MM.1S (cell line): ENCODE measurements at regions not wholly inside any gene's neighbourhood (a gene's known extent, or its start where the extent isn't known, plus 50 kb on each side); places are given as distances from the start of the nearest gene placed in this dataset.

ENCODE experiments used
- CTCF ChIP-seq: fragments of 300-600 bp; sonication (generic); IDR thresholded peaks from 2 replicates; pipeline ENCODE4 v1.5.1; 2016; ENCODE audit warnings: antibody characterized with exemption, low read length, mixed read lengths
- EZH2 ChIP-seq: fragments of 300-600 bp; sonication (generic); optimal IDR thresholded peaks from 2 replicates; pipeline ENCODE3; 2017; ENCODE audit warnings: low read depth, mild to moderate bottlenecking, antibody characterized with exemption, low read length, mixed read lengths
- EZH2phosphoT487 ChIP-seq: fragments of 300-600 bp; sonication (generic); IDR thresholded peaks from 2 replicates; pipeline ENCODE4 v1.6.1; 2018; ENCODE audit warnings: antibody characterized with exemption, low read length

DNA sequence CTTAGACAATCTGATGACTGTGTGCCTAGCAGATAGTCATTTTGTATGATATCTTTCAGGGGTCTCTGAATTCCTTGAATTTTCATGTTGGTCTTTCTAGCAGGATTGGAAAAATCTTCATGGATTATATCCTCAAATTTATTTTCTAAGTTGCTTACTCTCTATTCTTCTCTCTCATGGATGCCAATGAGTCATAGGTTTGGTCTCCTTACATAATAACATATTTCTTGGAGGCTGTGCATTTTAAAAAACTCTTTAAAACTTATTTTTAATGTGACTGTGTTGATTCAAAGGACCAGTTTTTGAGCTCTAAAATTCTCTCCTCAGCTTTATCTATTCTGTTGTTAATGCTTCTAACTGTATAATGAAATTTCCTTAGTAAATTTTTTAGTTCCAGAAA is 198.7 kb downstream of the AASDHPPT start:
- TF ChIP-seq CTCF: no peak
- TF ChIP-seq EZH2phosphoT487: no peak
- TF ChIP-seq EZH2: no peak
